Activated CD4-positive, alpha-beta T cell treated with anti-CD3 and anti-CD28 coated beads, Interleukin-2, amount 50 U/mL, for 16 hours (primary cell): ENCODE measurements at regions not wholly inside any gene's neighbourhood (a gene's known extent, or its start where the extent isn't known, plus 50 kb on each side); places are given as distances from the start of the nearest gene placed in this dataset.
"Not testable (repeated sequence)": the region's sequence is repeated elsewhere in the genome, so short reads cannot be mapped to it uniquely, and the experiment has no call there.

ENCODE experiments used
- DNase-seq: peaks from one replicate; pipeline ENCODE4 v3.0.0-alpha.2; 2020

- peak; percentile 81 for DNase-seq
Measured at GRCh38 chr10:44300666-44301649, 83.9 kb downstream of the CXCL12 start.

GRCh38 chr10:44298713-44299112 lies 86.2 kb downstream of the CXCL12 start:
- no peak for DNase-seq

GRCh38 chr10:44297963-44298362 lies 86.9 kb downstream of the CXCL12 start:
- no peak for DNase-seq

- no peak for DNase-seq
Measured at GRCh38 chr10:44295644-44296241, 89.2 kb downstream of the CXCL12 start.

GRCh38 chr10:44294726-44295412 lies 90.0 kb downstream of the CXCL12 start:
- no peak for DNase-seq

GRCh38 chr10:44293842-44294241 lies 91.1 kb downstream of the CXCL12 start:
- no peak for DNase-seq

- DNase-seq, result no peak
Measured at GRCh38 chr10:44293306-44293778, 91.6 kb downstream of the CXCL12 start.

- DNase-seq, result no peak
Measured at GRCh38 chr10:44292390-44293002, 92.4 kb downstream of the CXCL12 start.

- no peak for DNase-seq
Measured at GRCh38 chr10:44291091-44291490, 93.8 kb downstream of the CXCL12 start.

- DNase-seq, result no peak
Measured at GRCh38 chr10:44289125-44289524, 95.8 kb downstream of the CXCL12 start.

- no peak for DNase-seq
Measured at GRCh38 chr10:44287408-44287807, 97.5 kb downstream of the CXCL12 start.

- DNase-seq, result no peak
Measured at GRCh38 chr10:44284198-44285084, 100.5 kb downstream of the CXCL12 start.

- DNase-seq, result no peak
Measured at GRCh38 chr10:44282626-44283300, 102.1 kb downstream of the CXCL12 start.

- no peak for DNase-seq
Measured at GRCh38 chr10:44281662-44282061, 103.2 kb downstream of the CXCL12 start.

GRCh38 chr10:44281089-44281613 lies 103.7 kb downstream of the CXCL12 start:
- no peak for DNase-seq

GRCh38 chr10:44280226-44281014 lies 104.5 kb downstream of the CXCL12 start:
- no peak for DNase-seq

GRCh38 chr10:44279426-44280126 lies 105.3 kb downstream of the CXCL12 start:
- DNase-seq, result no peak

- no peak for DNase-seq
Measured at GRCh38 chr10:44278837-44279324, 106.0 kb downstream of the CXCL12 start.

GRCh38 chr10:44268435-44268948 lies 116.4 kb downstream of the CXCL12 start:
- DNase-seq, result not testable (repeated sequence)
